Nephron (organoid): ENCODE measurements at regions not wholly inside any gene's neighbourhood (a gene's known extent, or its start where the extent isn't known, plus 50 kb on each side); places are given as distances from the start of the nearest gene placed in this dataset.
"Not testable (repeated sequence)": the region's sequence is repeated elsewhere in the genome, so short reads cannot be mapped to it uniquely, and the experiment has no call there.

Experiments
- H3K27ac Mint-ChIP-seq, 3 experiments: 2 replicates each; pipeline ENCODE4 v1.8.0; 2020; ENCODE audit warnings: mixed read lengths in 3 of 3, mild to moderate bottlenecking in 2 of 3, moderate library complexity in 1 of 3
- H3K27me3 Mint-ChIP-seq: 2 replicates; pipeline ENCODE4 v1.8.0; 2021; ENCODE audit warnings: low read depth, mild to moderate bottlenecking, moderate library complexity, mixed read lengths
- H3K36me3 Mint-ChIP-seq: 2 replicates; pipeline ENCODE4 v1.8.0; 2020; ENCODE audit warnings: low read depth, mixed read lengths
- H3K4me1 Mint-ChIP-seq: 2 replicates; pipeline ENCODE4 v1.8.0; 2020; ENCODE audit warnings: mixed read lengths
- H3K4me3 Mint-ChIP-seq, 3 experiments: 2 replicates each; pipeline ENCODE4 v1.8.0; 2020; ENCODE audit warnings: mild to moderate bottlenecking in 3 of 3, mixed read lengths in 3 of 3, moderate library complexity in 2 of 3
- H3K9me3 Mint-ChIP-seq: 2 replicates; pipeline ENCODE4 v1.8.0; 2020; ENCODE audit warnings: mixed read lengths
- CTCF ChIP-seq, 3 experiments: fragments of 200-600 bp; sonication (generic); IDR thresholded peaks; one replicate each; pipeline ENCODE4 v1.5.0; 2021; ENCODE audit warnings: antibody characterized with exemption in 3 of 3; ENCODE audit not compliant: unreplicated experiment in 3 of 3

GRCh38 chr2:176418768-176419167 lies 149.5 kb downstream of the MTX2 start:
- H3K4me3 Mint-ChIP-seq, result no peak overlapping the region
- peaks cover 7% of the 10 kb centered on the region for H3K27me3 Mint-ChIP-seq
- H3K4me1 Mint-ChIP-seq, result peaks cover 67% of the 10 kb centered on the region
- no peaks in the 10 kb centered on the region for H3K36me3 Mint-ChIP-seq
- no peaks in the 10 kb centered on the region for H3K9me3 Mint-ChIP-seq
- TF ChIP-seq CTCF (IDR thresholded peaks at IDR 0.05; ENCODE audit: unreplicated experiment in 3 of 3), result no peak
- H3K27ac Mint-ChIP-seq, result no peak overlapping the region

- Mint-ChIP-seq H3K9me3 (no peaks in the 10 kb centered on the region), H3K4me1 (peaks cover 69% of the 10 kb centered on the region), H3K4me3 (no peak overlapping the region), H3K27me3 (peaks cover 7% of the 10 kb centered on the region), H3K27ac (peak overlapping the region; percentile 28 to 92 (median 42)), H3K36me3 (no peaks in the 10 kb centered on the region)
- TF ChIP-seq CTCF (IDR thresholded peaks at IDR 0.05; ENCODE audit: unreplicated experiment in 3 of 3), result no peak
Measured at GRCh38 chr2:176419591-176420071, 150.4 kb downstream of the MTX2 start.

- Mint-ChIP-seq H3K27me3 (peaks cover 7% of the 10 kb centered on the region), H3K4me3 (no peak overlapping the region), H3K9me3 (no peaks in the 10 kb centered on the region), H3K27ac (peak overlapping the region; percentile 28 to 92 (median 60)), H3K4me1 (peaks cover 60% of the 10 kb centered on the region), H3K36me3 (no peaks in the 10 kb centered on the region)
- TF ChIP-seq CTCF (IDR thresholded peaks at IDR 0.05; ENCODE audit: unreplicated experiment in 3 of 3), result no peak
Measured at GRCh38 chr2:176421297-176422050, 152.2 kb downstream of the MTX2 start.

GRCh38 chr2:176423819-176424218 lies 154.6 kb downstream of the MTX2 start:
- Mint-ChIP-seq H3K36me3 (no peaks in the 10 kb centered on the region), H3K9me3 (no peaks in the 10 kb centered on the region), H3K4me1 (peaks cover 68% of the 10 kb centered on the region), H3K27me3 (peaks cover 7% of the 10 kb centered on the region), H3K4me3 (no peak overlapping the region), H3K27ac (peak overlapping the region in 1 of 3 experiments; percentile 6)
- no peak for TF ChIP-seq CTCF (IDR thresholded peaks at IDR 0.05; ENCODE audit: unreplicated experiment in 3 of 3)

GRCh38 chr2:176424746-176425145 lies 155.5 kb downstream of the MTX2 start:
- no peaks in the 10 kb centered on the region for H3K9me3 Mint-ChIP-seq
- H3K36me3 Mint-ChIP-seq, result no peaks in the 10 kb centered on the region
- peak overlapping the region; percentile 8 to 49 (median 13) for H3K27ac Mint-ChIP-seq
- no peak for TF ChIP-seq CTCF (IDR thresholded peaks at IDR 0.05; ENCODE audit: unreplicated experiment in 3 of 3)
- peaks cover 7% of the 10 kb centered on the region for H3K27me3 Mint-ChIP-seq
- H3K4me1 Mint-ChIP-seq, result peaks cover 69% of the 10 kb centered on the region
- H3K4me3 Mint-ChIP-seq, result no peak overlapping the region

GRCh38 chr2:176427549-176427948 lies 158.3 kb downstream of the MTX2 start:
- peaks cover 4% of the 10 kb centered on the region for H3K27me3 Mint-ChIP-seq
- H3K27ac Mint-ChIP-seq, result no peak overlapping the region
- no peak for TF ChIP-seq CTCF (IDR thresholded peaks at IDR 0.05; ENCODE audit: unreplicated experiment in 3 of 3)
- H3K4me3 Mint-ChIP-seq, result no peak overlapping the region
- peaks cover 50% of the 10 kb centered on the region for H3K4me1 Mint-ChIP-seq
- H3K36me3 Mint-ChIP-seq, result no peaks in the 10 kb centered on the region
- no peaks in the 10 kb centered on the region for H3K9me3 Mint-ChIP-seq

- H3K27me3 Mint-ChIP-seq, H3K27ac Mint-ChIP-seq, H3K4me3 Mint-ChIP-seq, H3K9me3 Mint-ChIP-seq, H3K36me3 Mint-ChIP-seq: not testable (repeated sequence)
- peaks cover 36% of the 10 kb centered on the region for H3K4me1 Mint-ChIP-seq
Measured at GRCh38 chr2:176428944-176429469, 159.8 kb downstream of the MTX2 start.
